ENCODE measurements at regions not wholly inside any gene's neighbourhood (a gene's known extent, or its start where the extent isn't known, plus 50 kb on each side); places are given as distances from the start of the nearest gene placed in this dataset.

GRCh38 chr11:82676483-82677094, 57.1 kb downstream of the FAM181B start:
- no peaks in the 10 kb centered on the region for H3K9me3 Mint-ChIP-seq (ENCODE audit: low read depth)
- no peaks in the 10 kb centered on the region for H3K4me1 Mint-ChIP-seq (ENCODE audit: low read depth)
- no peak overlapping the region for H3K4me3 Mint-ChIP-seq
- no peak overlapping the region for H3K27ac Mint-ChIP-seq
- no peaks in the 10 kb centered on the region for H3K36me3 Mint-ChIP-seq
- peaks cover 5% of the 10 kb centered on the region for H3K27me3 Mint-ChIP-seq

- no peak overlapping the region for H3K27ac Mint-ChIP-seq
Measured at GRCh38 chr11:82675838-82676237, 57.8 kb downstream of the FAM181B start.

GRCh38 chr11:82673631-82674030, 60.0 kb downstream of the FAM181B start:
- no peak overlapping the region for H3K27ac Mint-ChIP-seq
- H3K36me3 Mint-ChIP-seq, result no peaks in the 10 kb centered on the region

More at GRCh38 chr11:82675838-82676237, 57.8 kb downstream of the FAM181B start:
- Mint-ChIP-seq H3K27me3 (peaks cover 5% of the 10 kb centered on the region), H3K36me3 (no peaks in the 10 kb centered on the region), H3K9me3 (ENCODE audit: low read depth) (no peaks in the 10 kb centered on the region), H3K4me1 (ENCODE audit: low read depth) (no peaks in the 10 kb centered on the region), H3K4me3 (no peak overlapping the region)

GRCh38 chr11:82671451-82671850, 62.2 kb downstream of the FAM181B start:
- no peaks in the 10 kb centered on the region for H3K9me3 Mint-ChIP-seq (ENCODE audit: low read depth)
- H3K4me1 Mint-ChIP-seq (ENCODE audit: low read depth), result no peaks in the 10 kb centered on the region
- no peak overlapping the region for H3K27ac Mint-ChIP-seq

More at GRCh38 chr11:82673631-82674030, 60.0 kb downstream of the FAM181B start:
- no peak overlapping the region for H3K4me3 Mint-ChIP-seq
- peaks cover 10% of the 10 kb centered on the region for H3K27me3 Mint-ChIP-seq
- no peaks in the 10 kb centered on the region for H3K9me3 Mint-ChIP-seq (ENCODE audit: low read depth)
- no peaks in the 10 kb centered on the region for H3K4me1 Mint-ChIP-seq (ENCODE audit: low read depth)

GRCh38 chr11:82663535-82663934, 70.1 kb downstream of the FAM181B start:
- Mint-ChIP-seq H3K36me3 (no peaks in the 10 kb centered on the region), H3K27ac (no peak overlapping the region), H3K9me3 (ENCODE audit: low read depth) (no peaks in the 10 kb centered on the region), H3K4me1 (ENCODE audit: low read depth) (no peaks in the 10 kb centered on the region), H3K4me3 (no peak overlapping the region), H3K27me3 (peaks cover 7% of the 10 kb centered on the region)

More at GRCh38 chr11:82671451-82671850, 62.2 kb downstream of the FAM181B start:
- Mint-ChIP-seq H3K4me3 (no peak overlapping the region), H3K27me3 (peaks cover 13% of the 10 kb centered on the region), H3K36me3 (no peaks in the 10 kb centered on the region)

GRCh38 chr11:82653752-82654151, 79.9 kb downstream of the FAM181B start:
- Mint-ChIP-seq H3K36me3 (no peaks in the 10 kb centered on the region), H3K27me3 (peaks cover 22% of the 10 kb centered on the region), H3K4me1 (ENCODE audit: low read depth) (no peaks in the 10 kb centered on the region), H3K27ac (no peak overlapping the region), H3K4me3 (no peak overlapping the region), H3K9me3 (ENCODE audit: low read depth) (no peaks in the 10 kb centered on the region)

GRCh38 chr11:82639251-82639650, 94.4 kb downstream of the FAM181B start:
- H3K27me3 Mint-ChIP-seq, result peaks cover 15% of the 10 kb centered on the region
- H3K27ac Mint-ChIP-seq, result no peak overlapping the region
- H3K36me3 Mint-ChIP-seq, result no peaks in the 10 kb centered on the region
- no peaks in the 10 kb centered on the region for H3K9me3 Mint-ChIP-seq (ENCODE audit: low read depth)
- H3K4me1 Mint-ChIP-seq (ENCODE audit: low read depth), result no peaks in the 10 kb centered on the region
- H3K4me3 Mint-ChIP-seq, result no peak overlapping the region

- Mint-ChIP-seq H3K27ac (no peak overlapping the region), H3K9me3 (ENCODE audit: low read depth) (no peaks in the 10 kb centered on the region), H3K4me3 (no peak overlapping the region), H3K27me3 (peaks cover 13% of the 10 kb centered on the region), H3K4me1 (ENCODE audit: low read depth) (no peaks in the 10 kb centered on the region), H3K36me3 (no peaks in the 10 kb centered on the region)
Measured at GRCh38 chr11:82636615-82637014, 97.0 kb downstream of the FAM181B start.

GRCh38 chr11:82634091-82634490, 99.6 kb downstream of the FAM181B start:
- Mint-ChIP-seq H3K9me3 (ENCODE audit: low read depth) (no peaks in the 10 kb centered on the region), H3K27ac (no peak overlapping the region), H3K4me3 (no peak overlapping the region), H3K4me1 (ENCODE audit: low read depth) (no peaks in the 10 kb centered on the region), H3K36me3 (no peaks in the 10 kb centered on the region), H3K27me3 (peaks cover 11% of the 10 kb centered on the region)

GRCh38 chr11:82631722-82632630, 101.7 kb downstream of the FAM181B start:
- H3K4me3 Mint-ChIP-seq, result no peak overlapping the region

GRCh38 chr11:82610671-82611070, 123.0 kb downstream of the FAM181B start:
- H3K9me3 Mint-ChIP-seq (ENCODE audit: low read depth), result no peaks in the 10 kb centered on the region
- no peaks in the 10 kb centered on the region for H3K4me1 Mint-ChIP-seq (ENCODE audit: low read depth)
- peaks cover 5% of the 10 kb centered on the region for H3K27me3 Mint-ChIP-seq
- no peak overlapping the region for H3K27ac Mint-ChIP-seq
- H3K4me3 Mint-ChIP-seq, result no peak overlapping the region
- H3K36me3 Mint-ChIP-seq, result no peaks in the 10 kb centered on the region

More at GRCh38 chr11:82631722-82632630, 101.7 kb downstream of the FAM181B start:
- no peak overlapping the region for H3K27ac Mint-ChIP-seq
- peaks cover 6% of the 10 kb centered on the region for H3K27me3 Mint-ChIP-seq
- H3K36me3 Mint-ChIP-seq, result no peaks in the 10 kb centered on the region
- no peaks in the 10 kb centered on the region for H3K9me3 Mint-ChIP-seq (ENCODE audit: low read depth)
- H3K4me1 Mint-ChIP-seq (ENCODE audit: low read depth), result no peaks in the 10 kb centered on the region

GRCh38 chr11:82606738-82607137, 126.9 kb downstream of the FAM181B start:
- H3K36me3 Mint-ChIP-seq, result no peaks in the 10 kb centered on the region
- peaks cover 3% of the 10 kb centered on the region for H3K27me3 Mint-ChIP-seq
- H3K27ac Mint-ChIP-seq, result no peak overlapping the region
- H3K4me1 Mint-ChIP-seq (ENCODE audit: low read depth), result no peaks in the 10 kb centered on the region
- H3K4me3 Mint-ChIP-seq, result no peak overlapping the region
- no peaks in the 10 kb centered on the region for H3K9me3 Mint-ChIP-seq (ENCODE audit: low read depth)

- H3K9me3 Mint-ChIP-seq (ENCODE audit: low read depth), result no peaks in the 10 kb centered on the region
- no peaks in the 10 kb centered on the region for H3K36me3 Mint-ChIP-seq
- H3K4me1 Mint-ChIP-seq (ENCODE audit: low read depth), result no peaks in the 10 kb centered on the region
- H3K27ac Mint-ChIP-seq, result no peak overlapping the region
- H3K27me3 Mint-ChIP-seq, result peaks cover under 1% of the 10 kb centered on the region
- H3K4me3 Mint-ChIP-seq, result no peak overlapping the region
Measured at GRCh38 chr11:82601711-82602110, 132.0 kb downstream of the FAM181B start.

- no peak overlapping the region for H3K4me3 Mint-ChIP-seq
- no peaks in the 10 kb centered on the region for H3K36me3 Mint-ChIP-seq
- H3K27me3 Mint-ChIP-seq, result no peaks in the 10 kb centered on the region
- H3K4me1 Mint-ChIP-seq (ENCODE audit: low read depth), result no peaks in the 10 kb centered on the region
- H3K27ac Mint-ChIP-seq, result no peak overlapping the region
- H3K9me3 Mint-ChIP-seq (ENCODE audit: low read depth), result no peaks in the 10 kb centered on the region
Measured at GRCh38 chr11:82599836-82600235, 133.8 kb downstream of the FAM181B start.

- Mint-ChIP-seq H3K4me1 (ENCODE audit: low read depth) (no peaks in the 10 kb centered on the region), H3K36me3 (no peaks in the 10 kb centered on the region), H3K4me3 (no peak overlapping the region), H3K27me3 (peaks cover 2% of the 10 kb centered on the region), H3K9me3 (ENCODE audit: low read depth) (no peaks in the 10 kb centered on the region), H3K27ac (no peak overlapping the region)
Measured at GRCh38 chr11:82586581-82586980, 147.1 kb downstream of the FAM181B start.
